ENCODE measurements at regions not wholly inside any gene's neighbourhood (a gene's known extent, or its start where the extent isn't known, plus 50 kb on each side); places are given as distances from the start of the nearest gene placed in this dataset.

DNA sequence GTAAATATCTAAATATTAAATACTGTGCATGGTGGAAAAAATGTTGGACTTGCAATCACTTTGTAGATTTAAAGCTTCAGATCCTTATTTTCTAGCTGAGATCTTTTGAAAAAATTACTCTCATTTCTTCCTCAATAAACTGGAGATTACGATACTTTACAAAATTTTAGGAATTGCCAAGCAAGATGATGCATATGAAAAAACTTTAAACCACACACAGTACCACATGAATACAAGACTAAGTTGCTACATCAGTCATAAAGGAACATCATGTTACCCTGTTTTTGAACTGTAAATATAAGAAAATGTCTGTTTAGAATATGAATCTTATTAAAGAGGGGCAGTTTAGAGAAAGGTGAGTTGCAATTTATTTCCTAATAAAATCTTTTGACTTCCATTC lies 703.6 kb upstream of the NUDT12 start:
- TF ChIP-seq FOXP2 (optimal IDR thresholded peaks at IDR 0.05; ENCODE audit: borderline replicate concordance, extremely low read depth, extremely low read length, insufficient read depth) (no peak), SIN3A (IDR thresholded peaks at IDR 0.05; ENCODE audit: borderline replicate concordance, insufficient read depth, low read length) (no peak), POLR2AphosphoS5 (IDR thresholded peaks at IDR 0.05; ENCODE audit: low read depth, low read length) (no peak), TAF1 (IDR thresholded peaks at IDR 0.05; ENCODE audit: borderline replicate concordance, insufficient read depth, low read length) (no peak), REST (IDR thresholded peaks at IDR 0.05; ENCODE audit: insufficient read depth in 1 of 2, low read depth in 2 of 2, low read length in 2 of 2) (no peak)

- no peak for TF ChIP-seq FOXP2 (optimal IDR thresholded peaks at IDR 0.05; ENCODE audit: borderline replicate concordance, extremely low read depth, extremely low read length, insufficient read depth)
- TF ChIP-seq REST (IDR thresholded peaks at IDR 0.05; ENCODE audit: insufficient read depth in 1 of 2, low read depth in 2 of 2, low read length in 2 of 2), result no peak
- TF ChIP-seq TAF1 (IDR thresholded peaks at IDR 0.05; ENCODE audit: borderline replicate concordance, insufficient read depth, low read length), result no peak
- TF ChIP-seq POLR2AphosphoS5 (IDR thresholded peaks at IDR 0.05; ENCODE audit: low read depth, low read length), result no peak
- TF ChIP-seq SIN3A (IDR thresholded peaks at IDR 0.05; ENCODE audit: borderline replicate concordance, insufficient read depth, low read length), result no peak
These were observed 703.0 kb upstream of the NUDT12 start for GRCh38 chr5:104265531-104266140.

DNA sequence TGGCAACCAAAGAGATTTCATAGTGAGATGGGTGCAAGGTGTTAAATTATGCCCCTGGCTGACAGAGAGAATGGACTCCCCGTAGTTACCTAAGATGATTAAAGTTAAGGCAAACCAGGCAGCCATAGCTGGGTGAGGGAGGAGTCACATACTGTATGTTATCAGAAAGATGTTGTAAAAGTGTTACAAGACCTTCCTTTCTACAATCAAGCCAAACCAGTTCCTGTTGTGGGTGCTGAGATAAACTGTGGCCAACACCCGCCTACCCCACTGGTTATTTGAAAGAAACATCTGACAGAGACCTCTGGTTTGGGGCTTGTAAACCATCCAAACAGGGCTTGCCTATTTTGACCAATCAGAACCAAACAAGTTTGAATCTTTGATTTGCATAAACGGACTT lies 684.7 kb upstream of the NUDT12 start:
- no peak for TF ChIP-seq REST (IDR thresholded peaks at IDR 0.05; ENCODE audit: insufficient read depth in 1 of 2, low read depth in 2 of 2, low read length in 2 of 2)
- TF ChIP-seq SIN3A (IDR thresholded peaks at IDR 0.05; ENCODE audit: borderline replicate concordance, insufficient read depth, low read length), result no peak
- TF ChIP-seq TAF1 (IDR thresholded peaks at IDR 0.05; ENCODE audit: borderline replicate concordance, insufficient read depth, low read length), result no peak
- TF ChIP-seq FOXP2 (optimal IDR thresholded peaks at IDR 0.05; ENCODE audit: borderline replicate concordance, extremely low read depth, extremely low read length, insufficient read depth), result no peak
- no peak for TF ChIP-seq POLR2AphosphoS5 (IDR thresholded peaks at IDR 0.05; ENCODE audit: low read depth, low read length)

- TF ChIP-seq POLR2AphosphoS5 (IDR thresholded peaks at IDR 0.05; ENCODE audit: low read depth, low read length) (no peak), REST (IDR thresholded peaks at IDR 0.05; ENCODE audit: insufficient read depth in 1 of 2, low read depth in 2 of 2, low read length in 2 of 2) (no peak), FOXP2 (optimal IDR thresholded peaks at IDR 0.05; ENCODE audit: borderline replicate concordance, extremely low read depth, extremely low read length, insufficient read depth) (no peak), SIN3A (IDR thresholded peaks at IDR 0.05; ENCODE audit: borderline replicate concordance, insufficient read depth, low read length) (no peak), TAF1 (IDR thresholded peaks at IDR 0.05; ENCODE audit: borderline replicate concordance, insufficient read depth, low read length) (no peak)
These were observed 678.5 kb upstream of the NUDT12 start for GRCh38 chr5:104241046-104241445.

Measured in PFSK-1 (cell line).